ENCODE measurements at regions not wholly inside any gene's neighbourhood (a gene's known extent, or its start where the extent isn't known, plus 50 kb on each side); places are given as distances from the start of the nearest gene placed in this dataset.

GRCh38 chr3:184474897-184475296, 86.7 kb upstream of the EPHB3 start:
- no peak for TF ChIP-seq POLR2AphosphoS5 (IDR thresholded peaks at IDR 0.05; ENCODE audit: low read depth, low read length)
- TF ChIP-seq POLR2A (IDR thresholded peaks at IDR 0.05; ENCODE audit: low read depth, low read length): no peak
- TF ChIP-seq TAF1 (IDR thresholded peaks at IDR 0.05; ENCODE audit: low read depth, low read length): no peak
- TF ChIP-seq PAX5 (IDR thresholded peaks at IDR 0.05; ENCODE audit: insufficient read depth, low read length, severe bottlenecking): no peak
- TF ChIP-seq SPI1 (IDR thresholded peaks at IDR 0.05; ENCODE audit: low read depth, low read length): no peak

Data from GM12891 (cell line).